HCT116 (cell line): ENCODE measurements at regions not wholly inside any gene's neighbourhood (a gene's known extent, or its start where the extent isn't known, plus 50 kb on each side); places are given as distances from the start of the nearest gene placed in this dataset.

ENCODE experiments used
- ATAC-seq: fragments of 200-7000 bp; cut with Tn5 transposase; 2 replicates; pipeline ENCODE4 v1.9.1; 2020; ENCODE audit warnings: mild to moderate bottlenecking, moderate library complexity
- BruUV-seq: library from RNA; stranded (reverse); fragments of 400-500 nt; replicated peaks from 2 replicates; lab custom pipeline; 2021; lab: Mats Ljungman, UMichigan
- CTCF ChIA-PET: fragments of 300-600 bp; sonication (Branson Sonifier 250); formaldehyde crosslinking; loops from one replicate; lab custom pipeline; 2021; ENCODE audit warnings: antibody characterized with exemption; lab: Charles Lee
- POLR2A ChIA-PET: fragments of 300-600, 350-600 bp; sonication (Branson Sonifier 250); formaldehyde crosslinking; loops from one replicate; lab custom pipeline; 2021; ENCODE audit warnings: antibody characterized with exemption; lab: Charles Lee
- RAD21 ChIA-PET, 2 experiments: fragments of 300-600 bp; sonication (Branson Sonifier 250); formaldehyde crosslinking; loops; one replicate each; lab custom pipeline; 2023; ENCODE audit warnings: low total read pairs in 2 of 2; ENCODE audit not compliant: uncharacterized antibody in 2 of 2, unreplicated experiment in 2 of 2, low non-redundant PET in 1 of 2; lab: Charles Lee
- DNase-seq: peaks from one replicate; pipeline ENCODE4 v3.0.0-alpha.2; 2010; ENCODE audit warnings: low read depth, low spot score
- H2AFZ ChIP-seq: fragments of 200-600 bp; shearing (Covaris generic), sonication (generic); 2 replicates; pipeline ENCODE4 v1.6.1; 2017; ENCODE audit warnings: low read depth, mixed run types, mixed read lengths, antibody characterized with exemption, low read length; ENCODE audit not compliant: poor library complexity, severe bottlenecking
- H3K27ac ChIP-seq: 2 replicates; pipeline ENCODE4 v1.5.1; 2012; ENCODE audit warnings: low read depth, low read length
- H3K27me3 ChIP-seq: fragments of 200-600 bp; sonication (generic); 2 replicates; pipeline ENCODE4 v1.6.1; 2016; ENCODE audit warnings: mixed run types, low read length, mixed read lengths; ENCODE audit not compliant: insufficient read depth
- H3K36me3 ChIP-seq, 2 experiments: fragments of 200-500 bp in 1 of 2; fragments of 200-600 bp in 1 of 2; sonication (Bioruptor generic) in 1 of 2; sonication (generic) in 1 of 2; 2 replicates each; pipeline versions ENCODE4 v1.5.1 to v1.6.1; 2014 to 2016; ENCODE audit warnings: low read length in 2 of 2, inconsistent platforms in 1 of 2, mixed read lengths in 1 of 2, mixed run types in 1 of 2; ENCODE audit not compliant: insufficient read depth in 2 of 2, control insufficient read depth in 1 of 2
- H3K4me1 ChIP-seq, 2 experiments: fragments of 200-600 bp in 1 of 2; sonication (generic) in 1 of 2; 2 replicates each; pipeline versions ENCODE4 v1.5.1 to v1.6.1; 2012 to 2017; ENCODE audit warnings: low read length in 2 of 2, inconsistent platforms in 1 of 2, mild to moderate bottlenecking in 1 of 2, mixed read lengths in 1 of 2, mixed run types in 1 of 2, moderate library complexity in 1 of 2; ENCODE audit not compliant: insufficient read depth in 2 of 2, control insufficient read depth in 1 of 2
- H3K4me2 ChIP-seq: fragments of 200-600 bp; sonication (generic); 2 replicates; pipeline ENCODE4 v1.6.1; 2017; ENCODE audit warnings: mixed run types, low read length, mixed read lengths
- H3K4me3 ChIP-seq, 2 experiments: fragments of 200-600 bp in 1 of 2; sonication (generic) in 1 of 2; replicated peaks in 1 of 2; 2 replicates each; pipeline ENCODE4 v1.5.1; 2011 to 2016; ENCODE audit warnings: low read length in 2 of 2, control low read depth in 1 of 2, low read depth in 1 of 2, mild to moderate bottlenecking in 1 of 2, mixed read lengths in 1 of 2, mixed run types in 1 of 2
- H3K79me2 ChIP-seq: fragments of 200-600 bp; sonication (generic); 2 replicates; pipeline ENCODE4 v1.6.1; 2017; ENCODE audit warnings: mild to moderate bottlenecking, mixed run types, low read length, moderate library complexity, mixed read lengths; ENCODE audit not compliant: insufficient read depth
- H3K9ac ChIP-seq: fragments of 200-600 bp; sonication (generic); 2 replicates; pipeline ENCODE4 v1.6.1; 2016; ENCODE audit warnings: low read length, mixed read lengths
- H3K9me2 ChIP-seq: fragments of 200-600 bp; sonication (generic), shearing (Covaris generic); 2 replicates; pipeline ENCODE4 v1.6.1; 2017; ENCODE audit warnings: mixed run types, mild to moderate bottlenecking, moderate library complexity; ENCODE audit not compliant: insufficient read depth
- H3K9me3 ChIP-seq, 2 experiments: fragments of 200-500 bp in 1 of 2; fragments of 200-600 bp in 1 of 2; sonication (Bioruptor generic) in 1 of 2; sonication (generic) in 1 of 2; 2 replicates each; pipeline ENCODE4 v1.6.1; 2014 to 2017; ENCODE audit warnings: low read length in 2 of 2, mixed read lengths in 2 of 2, inconsistent platforms in 1 of 2, low read depth in 1 of 2, mild to moderate bottlenecking in 1 of 2, mixed run types in 1 of 2, moderate library complexity in 1 of 2; ENCODE audit not compliant: control insufficient read depth in 1 of 2, insufficient read depth in 1 of 2
- H4K20me1 ChIP-seq: fragments of 200-600 bp; sonication (generic), shearing (Covaris generic); 2 replicates; pipeline ENCODE4 v1.6.1; 2017; ENCODE audit warnings: mixed run types, mild to moderate bottlenecking, moderate library complexity; ENCODE audit not compliant: insufficient read depth
- CEBPB ChIP-seq: IDR thresholded peaks from 2 replicates; pipeline ENCODE4 v1.6.1; 2012; ENCODE audit warnings: low read depth
- EGR1 ChIP-seq: IDR thresholded peaks from 2 replicates; pipeline ENCODE4 v1.6.1; 2012; ENCODE audit warnings: low read depth
- EZH2 ChIP-seq: fragments of 200-600 bp; sonication (generic); IDR thresholded peaks from 2 replicates; pipeline ENCODE4 v1.6.1; 2017; ENCODE audit warnings: antibody characterized with exemption, mixed run types
- FOSL1 ChIP-seq: IDR thresholded peaks from 2 replicates; pipeline ENCODE4 v1.6.1; 2012; ENCODE audit warnings: low read depth
- JUND ChIP-seq: IDR thresholded peaks from 2 replicates; pipeline ENCODE4 v1.6.1; 2012
- POLR2AphosphoS5 ChIP-seq: IDR thresholded peaks from 2 replicates; pipeline ENCODE4 v1.6.1; 2011; ENCODE audit warnings: mild to moderate bottlenecking, low read depth, low read length, moderate library complexity
- SIN3A ChIP-seq: IDR thresholded peaks from 2 replicates; pipeline ENCODE4 v1.6.1; 2012; ENCODE audit warnings: low read depth
- SP1 ChIP-seq: IDR thresholded peaks from 2 replicates; pipeline ENCODE4 v1.6.1; 2012; ENCODE audit warnings: low read depth
- YY1 ChIP-seq: IDR thresholded peaks from 2 replicates; pipeline ENCODE4 v1.6.1; 2011; ENCODE audit warnings: low read length, low read depth, moderate library complexity, mild to moderate bottlenecking; ENCODE audit not compliant: insufficient replicate concordance; ENCODE audit errors: extremely low read depth
- ZNF274 ChIP-seq: fragments of 200-500 bp; sonication (Bioruptor generic); IDR thresholded peaks from 2 replicates; pipeline ENCODE4 v1.6.1; 2014; ENCODE audit warnings: mild to moderate bottlenecking, low read depth, low read length, inconsistent platforms
- intact Hi-C: fragments of 100-400 bp; cut with micrococcal nuclease; formaldehyde crosslinking; loops from 2 replicates; pipeline ENCODE4 v1.10.0; 2022
- TF ChIP-seq, protein P1 (sequence below): IDR thresholded peaks from 2 replicates; pipeline ENCODE4 v1.6.1; 2012; ENCODE audit warnings: low read depth

DNA sequence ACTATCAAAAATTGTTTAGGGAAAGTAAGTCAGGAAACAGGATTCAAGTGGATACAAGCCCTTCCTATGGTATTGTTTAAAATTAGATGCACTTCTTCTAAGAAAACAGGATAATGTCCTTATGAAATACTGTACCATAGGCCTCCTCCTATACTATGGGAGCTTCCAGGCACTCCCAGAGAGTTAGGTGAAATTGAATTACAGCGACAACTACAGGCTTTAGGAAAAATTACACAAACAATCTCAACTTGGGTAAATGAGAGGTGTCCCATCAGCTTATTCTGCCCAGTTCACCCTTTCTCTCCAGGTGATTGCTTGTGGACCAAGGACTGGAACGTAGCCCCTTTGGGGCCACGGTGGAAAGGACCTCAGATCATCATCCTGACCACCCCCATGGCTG, 528.7 kb upstream of the TSPY4 start:
- ATAC-seq = no peak

DNA sequence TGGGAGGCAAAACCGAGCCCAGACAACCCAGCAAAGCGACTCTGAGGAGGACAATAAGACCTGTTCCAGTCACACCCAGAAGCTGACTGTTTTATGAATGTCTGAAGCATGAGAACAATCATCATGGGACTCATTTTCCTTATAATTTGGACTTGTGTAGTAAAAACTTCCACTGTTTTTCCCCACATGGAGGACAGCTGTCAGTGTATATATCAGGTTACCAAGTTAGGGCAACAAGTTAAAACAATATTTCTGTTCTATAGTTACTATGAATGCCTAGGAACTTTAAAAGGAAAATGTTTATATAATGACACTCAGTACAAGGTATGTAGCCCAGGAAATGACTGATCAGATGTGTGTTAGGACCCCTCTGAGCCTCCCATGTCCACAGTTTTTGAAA, 528.2 kb upstream of the TSPY4 start:
- intact Hi-C loops = no loop called here
- Histone ChIP-seq H3K9ac (no peak overlapping the region), H3K4me2 (no peak overlapping the region), H4K20me1 (no peaks in the 10 kb centered on the region), H3K27ac (no peak overlapping the region), H3K9me3 (no peaks in the 10 kb centered on the region), H3K9me2 (no peaks in the 10 kb centered on the region), H3K4me1 (no peaks in the 10 kb centered on the region), H3K36me3 (no peaks in the 10 kb centered on the region), H3K79me2 (no peaks in the 10 kb centered on the region), H3K4me3 (no peak overlapping the region), H2AFZ (no peak overlapping the region), H3K27me3 (no peaks in the 10 kb centered on the region)
- ChIA-PET RAD21 (no interaction called here), POLR2A (no interaction called here), CTCF (no interaction called here)
- DNase-seq = no peak
- no peak for ATAC-seq
- BruUV-seq = no TSS peak
- TF ChIP-seq ZNF274 = no peak
- no peak for TF ChIP-seq POLR2AphosphoS5
- no peak for TF ChIP-seq SP1
- TF ChIP-seq FOSL1 = no peak
- no peak for TF ChIP-seq JUND
- TF ChIP-seq, protein P1, sequence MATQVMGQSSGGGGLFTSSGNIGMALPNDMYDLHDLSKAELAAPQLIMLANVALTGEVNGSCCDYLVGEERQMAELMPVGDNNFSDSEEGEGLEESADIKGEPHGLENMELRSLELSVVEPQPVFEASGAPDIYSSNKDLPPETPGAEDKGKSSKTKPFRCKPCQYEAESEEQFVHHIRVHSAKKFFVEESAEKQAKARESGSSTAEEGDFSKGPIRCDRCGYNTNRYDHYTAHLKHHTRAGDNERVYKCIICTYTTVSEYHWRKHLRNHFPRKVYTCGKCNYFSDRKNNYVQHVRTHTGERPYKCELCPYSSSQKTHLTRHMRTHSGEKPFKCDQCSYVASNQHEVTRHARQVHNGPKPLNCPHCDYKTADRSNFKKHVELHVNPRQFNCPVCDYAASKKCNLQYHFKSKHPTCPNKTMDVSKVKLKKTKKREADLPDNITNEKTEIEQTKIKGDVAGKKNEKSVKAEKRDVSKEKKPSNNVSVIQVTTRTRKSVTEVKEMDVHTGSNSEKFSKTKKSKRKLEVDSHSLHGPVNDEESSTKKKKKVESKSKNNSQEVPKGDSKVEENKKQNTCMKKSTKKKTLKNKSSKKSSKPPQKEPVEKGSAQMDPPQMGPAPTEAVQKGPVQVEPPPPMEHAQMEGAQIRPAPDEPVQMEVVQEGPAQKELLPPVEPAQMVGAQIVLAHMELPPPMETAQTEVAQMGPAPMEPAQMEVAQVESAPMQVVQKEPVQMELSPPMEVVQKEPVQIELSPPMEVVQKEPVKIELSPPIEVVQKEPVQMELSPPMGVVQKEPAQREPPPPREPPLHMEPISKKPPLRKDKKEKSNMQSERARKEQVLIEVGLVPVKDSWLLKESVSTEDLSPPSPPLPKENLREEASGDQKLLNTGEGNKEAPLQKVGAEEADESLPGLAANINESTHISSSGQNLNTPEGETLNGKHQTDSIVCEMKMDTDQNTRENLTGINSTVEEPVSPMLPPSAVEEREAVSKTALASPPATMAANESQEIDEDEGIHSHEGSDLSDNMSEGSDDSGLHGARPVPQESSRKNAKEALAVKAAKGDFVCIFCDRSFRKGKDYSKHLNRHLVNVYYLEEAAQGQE = no peak
- TF ChIP-seq CEBPB = no peak

More for the DNA sequence above, 528.7 kb upstream of the TSPY4 start:
- intact Hi-C loops = no loop called here
- Histone ChIP-seq H3K9me3 (no peaks in the 10 kb centered on the region), H3K27ac (no peak overlapping the region), H3K9me2 (no peaks in the 10 kb centered on the region), H3K9ac (no peak overlapping the region), H3K27me3 (no peaks in the 10 kb centered on the region), H3K36me3 (no peaks in the 10 kb centered on the region), H3K4me2 (no peak overlapping the region), H3K4me1 (no peaks in the 10 kb centered on the region), H4K20me1 (no peaks in the 10 kb centered on the region), H3K4me3 (no peak overlapping the region), H3K79me2 (no peaks in the 10 kb centered on the region), H2AFZ (no peak overlapping the region)
- TF ChIP-seq CEBPB (no peak), POLR2AphosphoS5 (no peak), EZH2 (no peak), EGR1 (no peak), YY1 (no peak), SIN3A (no peak)
- TF ChIP-seq, protein P1 = no peak
- RAD21 ChIA-PET = no interaction called here
- CTCF ChIA-PET = no interaction called here
- BruUV-seq = no TSS peak
- POLR2A ChIA-PET = no interaction called here
- DNase-seq = no peak
